ENCODE measurements at regions not wholly inside any gene's neighbourhood (a gene's known extent, or its start where the extent isn't known, plus 50 kb on each side); places are given as distances from the start of the nearest gene placed in this dataset.
"Not testable (repeated sequence)": the region's sequence is repeated elsewhere in the genome, so short reads cannot be mapped to it uniquely, and the experiment has no call there.

DNA sequence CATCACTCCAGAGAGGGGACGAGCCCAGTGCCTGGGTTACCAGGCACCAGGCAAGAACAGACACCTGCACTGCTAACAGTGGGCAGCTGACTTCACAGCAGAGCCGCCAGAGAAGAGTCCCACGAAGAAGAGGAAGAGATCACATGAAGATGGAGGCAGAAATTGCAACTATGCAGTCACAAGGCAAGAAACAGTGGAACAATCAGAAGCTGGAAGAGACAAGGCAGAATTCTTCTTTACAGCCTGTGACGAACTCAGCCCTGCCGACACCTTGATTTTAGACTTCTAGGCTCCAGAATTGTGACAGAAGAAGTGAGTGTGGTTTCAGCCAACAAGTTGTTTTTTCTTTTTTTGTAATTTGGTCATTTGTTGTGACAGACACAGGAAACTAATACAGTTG, 59.2 kb downstream of the IL12A start:
- no peak overlapping the region for H3K4me3 Mint-ChIP-seq
- H3K27ac ChIP-seq (ENCODE audit: low read depth, low read length) = no peak overlapping the region
- H3K4me3 ChIP-seq (ENCODE audit: low read length) = no peak overlapping the region
- peaks cover 0 to 10% (median 8%) of the 10 kb centered on the region in 5 donors for H3K27me3 Mint-ChIP-seq
- H3K9me3 Mint-ChIP-seq = peaks cover 0 to 10% (median 4%) of the 10 kb centered on the region in 11 donors
- ChIA-PET CTCF (no interaction called here), POLR2A (no interaction called here)
- peaks cover 0 to 2% (median 0%) of the 10 kb centered on the region in 5 donors for H3K36me3 Mint-ChIP-seq
- no peaks in the 10 kb centered on the region for H3K27me3 ChIP-seq (ENCODE audit: control insufficient read depth in 2 of 2, insufficient read depth in 2 of 2, low read length in 2 of 2)
- peaks cover 0 to 2% (median 0%) of the 10 kb centered on the region in 7 donors for H3K4me1 Mint-ChIP-seq
- peak overlapping the region in 1 of 9 donors; percentile 31 for H3K27ac Mint-ChIP-seq
- DNase-seq = no peak
- intact Hi-C loops (cut with micrococcal nuclease) = no loop called here
- H3K36me3 ChIP-seq (ENCODE audit: control insufficient read depth in 2 of 3, insufficient read depth in 3 of 3, low read length in 3 of 3) = no peaks in the 10 kb centered on the region
- H3K9me3 ChIP-seq (ENCODE audit: control insufficient read depth in 2 of 3, low read length in 3 of 3) = peaks cover 0 to 1% (median 0%) of the 10 kb centered on the region in 3 experiments
- H3K4me1 ChIP-seq (ENCODE audit: control insufficient read depth in 2 of 2, insufficient read depth in 2 of 2, low read length in 2 of 2) = no peaks in the 10 kb centered on the region
- no peak for ATAC-seq

DNA sequence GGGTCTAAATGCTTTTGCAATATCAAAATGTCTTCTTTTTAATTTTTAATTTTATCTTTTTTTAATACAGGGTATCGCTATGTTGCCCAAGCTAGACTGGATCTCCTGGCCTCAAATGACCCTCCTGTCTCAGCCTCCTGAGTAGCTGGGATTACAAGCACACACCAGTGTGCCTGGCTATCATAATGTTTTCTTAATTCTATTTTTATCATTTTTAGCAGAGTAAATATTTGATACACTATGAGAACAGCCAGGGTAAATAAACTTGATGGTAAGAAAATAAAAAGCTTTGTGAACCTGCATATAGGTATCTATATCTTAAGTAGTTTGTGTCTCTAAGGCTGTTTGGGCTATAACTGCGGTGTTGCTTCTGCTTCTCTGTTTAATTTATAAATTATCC, 60.4 kb downstream of the IL12A start:
- peaks cover 0 to 10% (median 7%) of the 10 kb centered on the region in 5 donors for H3K27me3 Mint-ChIP-seq
- Histone ChIP-seq H3K36me3 (ENCODE audit: control insufficient read depth in 2 of 3, insufficient read depth in 3 of 3, low read length in 3 of 3) (no peaks in the 10 kb centered on the region), H3K9me3 (ENCODE audit: control insufficient read depth in 2 of 3, low read length in 3 of 3) (no peaks in the 10 kb centered on the region), H3K4me3 (ENCODE audit: low read length) (no peak overlapping the region), H3K27me3 (ENCODE audit: control insufficient read depth in 2 of 2, insufficient read depth in 2 of 2, low read length in 2 of 2) (no peaks in the 10 kb centered on the region), H3K4me1 (ENCODE audit: control insufficient read depth in 2 of 2, insufficient read depth in 2 of 2, low read length in 2 of 2) (no peaks in the 10 kb centered on the region), H3K27ac (ENCODE audit: low read depth, low read length) (no peak overlapping the region)
- intact Hi-C loops (cut with micrococcal nuclease) = no loop called here
- POLR2A ChIA-PET = interaction anchor here (0.6 kb wide), 1 partner anchor 876 kb away, joined by 3 read pairs; no protein-coding TSS in a partner anchor
- H3K36me3 Mint-ChIP-seq = no peaks in the 10 kb centered on the region
- H3K9me3 Mint-ChIP-seq = peaks cover 0 to 2% (median 0%) of the 10 kb centered on the region in 11 donors
- no peak overlapping the region for H3K4me3 Mint-ChIP-seq
- CTCF ChIA-PET = no interaction called here
- DNase-seq (no peak), ATAC-seq (no peak)
- no peak overlapping the region for H3K27ac Mint-ChIP-seq
- H3K4me1 Mint-ChIP-seq = peaks cover 0 to 2% (median 0%) of the 10 kb centered on the region in 7 donors

DNA sequence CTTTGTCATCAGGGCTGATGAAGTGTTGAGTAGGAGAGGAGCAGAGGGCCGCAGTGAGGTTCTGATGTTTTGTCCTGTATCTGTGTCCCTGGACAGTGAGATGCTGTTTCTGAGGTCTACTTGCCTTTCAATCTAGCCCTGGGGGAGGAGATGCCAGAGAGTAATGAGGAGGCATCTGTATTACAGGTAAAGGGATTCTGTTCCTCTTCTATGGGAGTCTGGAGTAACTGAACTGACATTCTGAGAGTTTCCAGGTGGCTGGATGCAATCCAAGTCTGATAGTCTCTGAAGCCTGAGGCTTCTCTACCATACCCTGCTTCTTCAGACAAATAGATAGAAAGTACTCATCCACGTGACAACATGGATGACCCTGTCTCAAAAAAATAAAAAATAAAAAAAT, 60.9 kb downstream of the IL12A start:
- no peaks in the 10 kb centered on the region for H3K36me3 ChIP-seq (ENCODE audit: control insufficient read depth in 2 of 3, insufficient read depth in 3 of 3, low read length in 3 of 3)
- ATAC-seq (no peak), DNase-seq (no peak)
- H3K9me3 Mint-ChIP-seq = peaks cover 0 to 2% (median 0%) of the 10 kb centered on the region in 11 donors
- no peaks in the 10 kb centered on the region for H3K27me3 ChIP-seq (ENCODE audit: control insufficient read depth in 2 of 2, insufficient read depth in 2 of 2, low read length in 2 of 2)
- H3K4me1 Mint-ChIP-seq = peaks cover 0 to 2% (median 0%) of the 10 kb centered on the region in 7 donors
- no peak overlapping the region for H3K4me3 Mint-ChIP-seq
- no peak overlapping the region for H3K27ac ChIP-seq (ENCODE audit: low read depth, low read length)
- CTCF ChIA-PET = no interaction called here
- no peak overlapping the region for H3K27ac Mint-ChIP-seq
- H3K27me3 Mint-ChIP-seq = peaks cover 0 to 12% (median 7%) of the 10 kb centered on the region in 5 donors
- intact Hi-C loops (cut with micrococcal nuclease) = no loop called here
- no peaks in the 10 kb centered on the region for H3K4me1 ChIP-seq (ENCODE audit: control insufficient read depth in 2 of 2, insufficient read depth in 2 of 2, low read length in 2 of 2)
- no peaks in the 10 kb centered on the region for H3K36me3 Mint-ChIP-seq
- H3K9me3 ChIP-seq (ENCODE audit: control insufficient read depth in 2 of 3, low read length in 3 of 3) = no peaks in the 10 kb centered on the region
- no peak overlapping the region for H3K4me3 ChIP-seq (ENCODE audit: low read length)
- POLR2A ChIA-PET = no interaction called here

DNA sequence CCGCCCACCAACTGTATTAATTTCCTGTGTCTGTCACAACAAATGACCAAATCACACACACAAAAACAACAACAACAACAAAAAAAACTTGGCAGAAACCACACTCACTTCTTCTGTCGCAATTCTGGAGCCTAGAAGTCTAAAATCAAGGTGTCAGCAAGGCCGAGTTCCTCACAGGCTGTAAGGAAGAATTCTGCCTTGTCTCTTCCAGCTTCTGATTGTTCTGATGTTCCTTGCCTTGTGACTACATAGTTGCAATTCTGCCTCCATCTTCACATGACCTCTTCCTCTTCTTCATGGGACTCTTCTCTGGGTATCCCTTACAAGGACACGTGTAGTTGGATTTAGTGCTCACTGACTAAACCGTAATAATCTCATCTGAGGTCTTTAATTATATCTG, 61.4 kb downstream of the IL12A start:
- DNase-seq (no peak), ATAC-seq (no peak)
- CTCF ChIA-PET = no interaction called here
- Histone ChIP-seq H3K27me3 (ENCODE audit: control insufficient read depth in 2 of 2, insufficient read depth in 2 of 2, low read length in 2 of 2) (no peaks in the 10 kb centered on the region), H3K9me3 (ENCODE audit: control insufficient read depth in 2 of 3, low read length in 3 of 3) (no peaks in the 10 kb centered on the region), H3K27ac (ENCODE audit: low read depth, low read length) (no peak overlapping the region), H3K36me3 (ENCODE audit: control insufficient read depth in 2 of 3, insufficient read depth in 3 of 3, low read length in 3 of 3) (no peaks in the 10 kb centered on the region), H3K4me1 (ENCODE audit: control insufficient read depth in 2 of 2, insufficient read depth in 2 of 2, low read length in 2 of 2) (no peaks in the 10 kb centered on the region), H3K4me3 (ENCODE audit: low read length) (no peak overlapping the region)
- peaks cover 0 to 2% (median 0%) of the 10 kb centered on the region in 7 donors for H3K4me1 Mint-ChIP-seq
- peaks cover 0 to 2% (median 0%) of the 10 kb centered on the region in 11 donors for H3K9me3 Mint-ChIP-seq
- peaks cover 0 to 12% (median 7%) of the 10 kb centered on the region in 5 donors for H3K27me3 Mint-ChIP-seq
- intact Hi-C loops (cut with micrococcal nuclease) = no loop called here
- no peak overlapping the region for H3K4me3 Mint-ChIP-seq
- POLR2A ChIA-PET = no interaction called here
- no peaks in the 10 kb centered on the region for H3K36me3 Mint-ChIP-seq
- no peak overlapping the region for H3K27ac Mint-ChIP-seq

DNA sequence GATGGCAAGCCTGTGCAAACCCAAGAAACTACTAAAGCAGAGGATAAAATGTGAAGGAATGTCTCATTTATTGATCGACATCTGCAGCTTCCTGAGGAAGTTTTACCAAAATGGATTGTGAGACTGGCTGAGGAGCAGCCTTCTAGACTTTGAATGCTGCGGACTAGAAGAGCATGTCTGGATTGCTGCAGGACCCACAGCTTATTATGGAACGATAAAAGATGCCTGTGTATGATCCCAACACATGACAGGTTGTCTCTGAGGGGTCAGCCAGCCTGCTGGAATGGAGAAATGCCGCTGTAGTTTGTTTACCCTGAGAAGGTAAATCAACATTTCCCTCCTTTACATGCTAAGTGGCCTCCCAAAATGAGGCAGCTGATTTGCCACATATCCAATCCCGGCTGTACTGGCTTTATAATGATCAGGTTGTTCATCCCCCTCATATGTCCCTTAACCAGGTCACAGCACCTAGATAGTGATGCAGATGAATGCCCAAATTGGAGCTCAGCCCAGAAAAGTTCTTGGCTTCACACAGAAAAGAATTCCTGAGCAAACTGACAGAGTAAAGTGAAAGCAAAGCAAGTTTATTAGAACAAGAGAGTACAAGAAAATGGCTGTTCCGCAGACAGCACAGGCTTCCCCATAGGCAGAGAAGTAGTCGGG, 63.9 kb downstream of the IL12A start:
- no peaks in the 10 kb centered on the region for H3K36me3 ChIP-seq (ENCODE audit: control insufficient read depth in 2 of 3, insufficient read depth in 3 of 3, low read length in 3 of 3)
- no peak overlapping the region for H3K4me3 Mint-ChIP-seq
- CTCF ChIA-PET = no interaction called here

DNA sequence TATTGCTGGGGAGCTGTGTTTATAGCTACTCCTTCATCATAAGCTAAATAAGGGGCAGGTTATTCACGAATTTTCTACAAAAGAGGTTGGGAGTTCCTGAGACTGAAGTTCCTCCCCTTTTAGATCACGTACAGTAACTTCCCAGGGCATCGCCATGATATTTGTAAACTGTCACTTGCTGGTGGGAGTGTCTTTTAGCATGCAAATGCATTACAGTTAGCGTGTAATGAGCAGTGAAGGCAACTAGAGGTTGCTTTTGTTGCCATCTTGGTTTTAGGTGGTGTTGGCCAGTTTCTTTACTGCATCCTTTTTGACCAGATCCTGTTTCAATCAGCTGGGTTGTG, 64.4 kb downstream of the IL12A start:
- H3K4me1 Mint-ChIP-seq = no peaks in the 10 kb centered on the region
- H3K4me3 Mint-ChIP-seq = no peak overlapping the region
- no peak overlapping the region for H3K27ac ChIP-seq (ENCODE audit: low read depth, low read length)
- peaks cover 0 to 12% (median 7%) of the 10 kb centered on the region in 5 donors for H3K27me3 Mint-ChIP-seq
- no peaks in the 10 kb centered on the region for H3K36me3 Mint-ChIP-seq
- no peaks in the 10 kb centered on the region for H3K4me1 ChIP-seq (ENCODE audit: control insufficient read depth in 2 of 2, insufficient read depth in 2 of 2, low read length in 2 of 2)
- no peak overlapping the region for H3K4me3 ChIP-seq (ENCODE audit: low read length)
- ATAC-seq = no peak
- ChIA-PET CTCF (no interaction called here), POLR2A (no interaction called here)
- no peak for DNase-seq
- no peaks in the 10 kb centered on the region for H3K27me3 ChIP-seq (ENCODE audit: control insufficient read depth in 2 of 2, insufficient read depth in 2 of 2, low read length in 2 of 2)
- H3K27ac Mint-ChIP-seq = no peak overlapping the region
- H3K9me3 Mint-ChIP-seq = no peaks in the 10 kb centered on the region
- no peaks in the 10 kb centered on the region for H3K36me3 ChIP-seq (ENCODE audit: control insufficient read depth in 2 of 3, insufficient read depth in 3 of 3, low read length in 3 of 3)
- no peaks in the 10 kb centered on the region for H3K9me3 ChIP-seq (ENCODE audit: control insufficient read depth in 2 of 3, low read length in 3 of 3)
- intact Hi-C loops (cut with micrococcal nuclease) = no loop called here

More for the DNA sequence above, 63.9 kb downstream of the IL12A start:
- H3K36me3 Mint-ChIP-seq = no peaks in the 10 kb centered on the region
- DNase-seq (no peak), ATAC-seq (no peak)
- peaks cover 0 to 12% (median 7%) of the 10 kb centered on the region in 5 donors for H3K27me3 Mint-ChIP-seq
- H3K27ac ChIP-seq (ENCODE audit: low read depth, low read length) = no peak overlapping the region
- no peaks in the 10 kb centered on the region for H3K9me3 Mint-ChIP-seq
- H3K27ac Mint-ChIP-seq = no peak overlapping the region
- H3K4me1 Mint-ChIP-seq = peaks cover 0 to 2% (median 0%) of the 10 kb centered on the region in 7 donors
- H3K27me3 ChIP-seq (ENCODE audit: control insufficient read depth in 2 of 2, insufficient read depth in 2 of 2, low read length in 2 of 2) = no peaks in the 10 kb centered on the region
- POLR2A ChIA-PET = no interaction called here
- H3K4me3 ChIP-seq (ENCODE audit: low read length) = no peak overlapping the region
- no peaks in the 10 kb centered on the region for H3K9me3 ChIP-seq (ENCODE audit: control insufficient read depth in 2 of 3, low read length in 3 of 3)
- no peaks in the 10 kb centered on the region for H3K4me1 ChIP-seq (ENCODE audit: control insufficient read depth in 2 of 2, insufficient read depth in 2 of 2, low read length in 2 of 2)
- intact Hi-C loops (cut with micrococcal nuclease) = no loop called here

DNA sequence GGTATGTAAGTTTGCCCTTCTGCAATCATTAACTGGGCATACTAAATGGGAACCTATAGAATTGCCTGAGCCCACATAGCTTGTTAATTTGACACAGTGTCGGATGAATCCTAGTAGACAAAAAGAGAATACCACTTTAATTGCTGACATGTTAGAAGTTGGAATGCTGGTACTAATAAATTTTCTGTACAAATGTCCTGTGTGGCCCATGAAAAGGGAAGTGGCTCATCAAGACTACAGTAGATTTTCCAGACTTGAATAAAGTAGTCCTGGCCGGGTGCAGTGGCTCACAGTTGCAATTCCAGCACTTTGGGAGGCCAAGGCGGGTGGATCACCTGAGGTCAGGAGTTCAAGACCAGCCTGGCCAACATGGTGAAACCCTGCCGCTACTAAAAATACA, 66.2 kb downstream of the IL12A start:
- H3K4me3 ChIP-seq (ENCODE audit: low read length); H3K27ac ChIP-seq (ENCODE audit: low read depth, low read length); H3K9me3 ChIP-seq (ENCODE audit: control insufficient read depth in 2 of 3, low read length in 3 of 3); H3K9me3 Mint-ChIP-seq; H3K4me1 Mint-ChIP-seq; POLR2A ChIA-PET; H3K27ac Mint-ChIP-seq; H3K4me3 Mint-ChIP-seq; H3K36me3 ChIP-seq (ENCODE audit: control insufficient read depth in 2 of 3, insufficient read depth in 3 of 3, low read length in 3 of 3); H3K4me1 ChIP-seq (ENCODE audit: control insufficient read depth in 2 of 2, insufficient read depth in 2 of 2, low read length in 2 of 2); DNase-seq; CTCF ChIA-PET; H3K27me3 ChIP-seq (ENCODE audit: control insufficient read depth in 2 of 2, insufficient read depth in 2 of 2, low read length in 2 of 2); H3K36me3 Mint-ChIP-seq; ATAC-seq; intact Hi-C loops (cut with micrococcal nuclease): not testable (repeated sequence)
- H3K27me3 Mint-ChIP-seq = peaks cover 0 to 14% (median 7%) of the 10 kb centered on the region in 5 donors
